IPS DF 19.7 (cell line): ENCODE measurements at regions not wholly inside any gene's neighbourhood (a gene's known extent, or its start where the extent isn't known, plus 50 kb on each side); places are given as distances from the start of the nearest gene placed in this dataset.

Experiments
- DNase-seq: peaks from one replicate; pipeline ENCODE4 v3.0.0-alpha.2; 2013; ENCODE audit warnings: low read depth, low spot score

- no peak for DNase-seq
Measured at GRCh38 chr7:136179154-136179553, 202.0 kb upstream of the MTPN start.

- no peak for DNase-seq
Measured at GRCh38 chr7:136174477-136175125, 197.4 kb upstream of the MTPN start.

- no peak for DNase-seq
Measured at GRCh38 chr7:136173874-136174273, 196.7 kb upstream of the MTPN start.

GRCh38 chr7:136171233-136171632 lies 194.1 kb upstream of the MTPN start:
- no peak for DNase-seq

- no peak for DNase-seq
Measured at GRCh38 chr7:136168821-136169220, 191.7 kb upstream of the MTPN start.

- no peak for DNase-seq
Measured at GRCh38 chr7:136167991-136168390, 190.8 kb upstream of the MTPN start.

- no peak for DNase-seq
Measured at GRCh38 chr7:136166521-136166920, 189.4 kb upstream of the MTPN start.

GRCh38 chr7:136163340-136163801 lies 186.2 kb upstream of the MTPN start:
- no peak for DNase-seq

GRCh38 chr7:136150311-136150710 lies 173.2 kb upstream of the MTPN start:
- no peak for DNase-seq

- no peak for DNase-seq
Measured at GRCh38 chr7:136148920-136149319, 171.8 kb upstream of the MTPN start.

- no peak for DNase-seq
Measured at GRCh38 chr7:136146925-136147324, 169.8 kb upstream of the MTPN start.

GRCh38 chr7:136144182-136144581 lies 167.0 kb upstream of the MTPN start:
- DNase-seq, result no peak

GRCh38 chr7:136143271-136143670 lies 166.1 kb upstream of the MTPN start:
- DNase-seq, result no peak

GRCh38 chr7:136142583-136142982 lies 165.4 kb upstream of the MTPN start:
- DNase-seq, result no peak

GRCh38 chr7:136140469-136140868 lies 163.3 kb upstream of the MTPN start:
- no peak for DNase-seq

- DNase-seq, result no peak
Measured at GRCh38 chr7:136139417-136139816, 162.3 kb upstream of the MTPN start.

GRCh38 chr7:136138991-136139390 lies 161.8 kb upstream of the MTPN start:
- no peak for DNase-seq

GRCh38 chr7:136136906-136137454 lies 159.8 kb upstream of the MTPN start:
- no peak for DNase-seq

GRCh38 chr7:136134503-136134902 lies 157.3 kb upstream of the MTPN start:
- DNase-seq, result no peak

GRCh38 chr7:136133551-136133950 lies 156.4 kb upstream of the MTPN start:
- no peak for DNase-seq

GRCh38 chr7:136131304-136131630 lies 154.1 kb upstream of the MTPN start:
- no peak for DNase-seq

- DNase-seq, result no peak
Measured at GRCh38 chr7:136130511-136131303, 153.5 kb upstream of the MTPN start.

GRCh38 chr7:136128050-136128449 lies 150.9 kb upstream of the MTPN start:
- DNase-seq, result no peak
